Astrocyte (in vitro differentiated cells and primary cell): ENCODE measurements at regions not wholly inside any gene's neighbourhood (a gene's known extent, or its start where the extent isn't known, plus 50 kb on each side); places are given as distances from the start of the nearest gene placed in this dataset.

Experiments
- DNase-seq: peaks from one replicate; pipeline ENCODE4 v3.0.0-alpha.2; 2010; ENCODE audit warnings: low read depth
- FAIRE-seq: peaks from 2 replicates; lab custom pipeline; 2011; peaks lifted over from hg19 to GRCh38; lab: Jason Lieb, UNC
- H2AFZ ChIP-seq: 2 replicates; pipeline ENCODE4 v1.6.0; 2012; ENCODE audit warnings: low read depth, low read length, inconsistent platforms
- H3K27ac ChIP-seq: 2 replicates; pipeline ENCODE4 v1.5.1; 2011; ENCODE audit warnings: low read depth, low read length, inconsistent platforms
- H3K27me3 ChIP-seq: 2 replicates; pipeline ENCODE4 v1.6.0; 2011; ENCODE audit warnings: low read length, inconsistent platforms; ENCODE audit not compliant: insufficient read depth
- H3K36me3 ChIP-seq: 2 replicates; pipeline ENCODE4 v1.5.1; 2011; ENCODE audit warnings: low read length, inconsistent platforms; ENCODE audit not compliant: insufficient read depth
- H3K4me1 ChIP-seq: 2 replicates; pipeline ENCODE4 v1.5.1; 2011; ENCODE audit warnings: low read length, inconsistent platforms; ENCODE audit not compliant: insufficient read depth
- H3K4me2 ChIP-seq: 2 replicates; pipeline ENCODE4 v1.6.0; 2012; ENCODE audit warnings: low read length, inconsistent platforms
- H3K4me3 ChIP-seq: 2 replicates; pipeline ENCODE4 v1.5.1; 2011; ENCODE audit warnings: low read depth, mild to moderate bottlenecking, low read length, inconsistent platforms; ENCODE audit not compliant: insufficient read depth
- H3K79me2 ChIP-seq: 2 replicates; pipeline ENCODE4 v1.6.0; 2012; ENCODE audit warnings: mild to moderate bottlenecking, low read length, inconsistent platforms; ENCODE audit not compliant: insufficient read depth
- H3K9ac ChIP-seq: 2 replicates; pipeline ENCODE4 v1.6.0; 2012; ENCODE audit warnings: mild to moderate bottlenecking, low read length, inconsistent platforms
- H3K9me3 ChIP-seq: 2 replicates; pipeline ENCODE4 v1.5.1; 2012; ENCODE audit warnings: low read depth, mild to moderate bottlenecking, low read length, inconsistent platforms; ENCODE audit not compliant: insufficient read depth
- H4K20me1 ChIP-seq: 2 replicates; pipeline ENCODE4 v1.6.0; 2012; ENCODE audit warnings: low read length, inconsistent platforms; ENCODE audit not compliant: insufficient read depth
- H3K27ac Mint-ChIP-seq: one replicate; pipeline ENCODE4 v1.8.0; 2021; ENCODE audit warnings: mild to moderate bottlenecking, mixed read lengths; ENCODE audit not compliant: unreplicated experiment
- H3K27me3 Mint-ChIP-seq: one replicate; pipeline ENCODE4 v1.8.0; 2021; ENCODE audit warnings: low read depth, mixed read lengths; ENCODE audit not compliant: unreplicated experiment
- H3K36me3 Mint-ChIP-seq: one replicate; pipeline ENCODE4 v1.8.0; 2021; ENCODE audit warnings: low read depth, mixed read lengths; ENCODE audit not compliant: unreplicated experiment
- H3K4me1 Mint-ChIP-seq: one replicate; pipeline ENCODE4 v1.8.0; 2021; ENCODE audit warnings: low read depth, mixed read lengths; ENCODE audit not compliant: unreplicated experiment
- H3K4me3 Mint-ChIP-seq: one replicate; pipeline ENCODE4 v1.8.0; 2021; ENCODE audit warnings: mild to moderate bottlenecking, moderate library complexity, mixed read lengths; ENCODE audit not compliant: unreplicated experiment
- H3K9me3 Mint-ChIP-seq: one replicate; pipeline ENCODE4 v1.8.0; 2021; ENCODE audit warnings: mild to moderate bottlenecking, mixed read lengths; ENCODE audit not compliant: unreplicated experiment
- EZH2 ChIP-seq: IDR thresholded peaks from 2 replicates; pipeline ENCODE4 v1.6.1; 2012; ENCODE audit warnings: mild to moderate bottlenecking, low read length, inconsistent platforms; ENCODE audit not compliant: insufficient read depth
- TF ChIP-seq, protein P1 (sequence below): IDR thresholded peaks from 2 replicates; pipeline ENCODE4 v1.5.1; 2011; ENCODE audit warnings: low read depth, mild to moderate bottlenecking, inconsistent platforms, low read length, moderate library complexity; ENCODE audit not compliant: insufficient read depth

DNA sequence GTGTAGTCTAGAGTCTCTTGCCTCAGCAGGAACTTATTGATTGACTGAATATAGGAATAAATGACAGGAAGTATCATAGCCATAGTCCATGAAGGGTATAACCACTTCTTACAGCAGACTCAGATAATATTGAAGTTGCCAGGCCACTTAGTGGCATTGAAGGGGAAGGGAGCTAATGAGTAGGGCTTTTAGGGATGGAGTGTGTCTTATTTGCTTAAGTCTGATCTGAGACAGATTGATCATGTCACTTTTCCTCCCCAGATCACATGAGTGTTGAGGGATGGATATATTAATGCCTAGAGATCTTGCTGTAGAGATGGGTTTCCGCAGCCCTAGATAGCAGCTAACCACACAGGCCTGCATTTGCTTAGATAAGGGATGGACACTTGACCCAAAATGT, 62.2 kb upstream of the NBEA start:
- Histone ChIP-seq H3K4me1 (no peaks in the 10 kb centered on the region), H3K79me2 (no peaks in the 10 kb centered on the region), H3K27me3 (no peaks in the 10 kb centered on the region), H3K9ac (no peak overlapping the region), H3K9me3 (no peaks in the 10 kb centered on the region), H3K27ac (no peak overlapping the region), H2AFZ (no peak overlapping the region), H3K4me2 (no peak overlapping the region), H3K36me3 (no peaks in the 10 kb centered on the region), H3K4me3 (no peak overlapping the region), H4K20me1 (no peaks in the 10 kb centered on the region)
- H3K27ac Mint-ChIP-seq = no peak overlapping the region
- DNase-seq (no peak), FAIRE-seq (no peak)
- H3K27me3 Mint-ChIP-seq = no peaks in the 10 kb centered on the region
- no peaks in the 10 kb centered on the region for H3K4me1 Mint-ChIP-seq
- no peaks in the 10 kb centered on the region for H3K9me3 Mint-ChIP-seq
- no peaks in the 10 kb centered on the region for H3K36me3 Mint-ChIP-seq
- TF ChIP-seq, protein P1, sequence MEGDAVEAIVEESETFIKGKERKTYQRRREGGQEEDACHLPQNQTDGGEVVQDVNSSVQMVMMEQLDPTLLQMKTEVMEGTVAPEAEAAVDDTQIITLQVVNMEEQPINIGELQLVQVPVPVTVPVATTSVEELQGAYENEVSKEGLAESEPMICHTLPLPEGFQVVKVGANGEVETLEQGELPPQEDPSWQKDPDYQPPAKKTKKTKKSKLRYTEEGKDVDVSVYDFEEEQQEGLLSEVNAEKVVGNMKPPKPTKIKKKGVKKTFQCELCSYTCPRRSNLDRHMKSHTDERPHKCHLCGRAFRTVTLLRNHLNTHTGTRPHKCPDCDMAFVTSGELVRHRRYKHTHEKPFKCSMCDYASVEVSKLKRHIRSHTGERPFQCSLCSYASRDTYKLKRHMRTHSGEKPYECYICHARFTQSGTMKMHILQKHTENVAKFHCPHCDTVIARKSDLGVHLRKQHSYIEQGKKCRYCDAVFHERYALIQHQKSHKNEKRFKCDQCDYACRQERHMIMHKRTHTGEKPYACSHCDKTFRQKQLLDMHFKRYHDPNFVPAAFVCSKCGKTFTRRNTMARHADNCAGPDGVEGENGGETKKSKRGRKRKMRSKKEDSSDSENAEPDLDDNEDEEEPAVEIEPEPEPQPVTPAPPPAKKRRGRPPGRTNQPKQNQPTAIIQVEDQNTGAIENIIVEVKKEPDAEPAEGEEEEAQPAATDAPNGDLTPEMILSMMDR = no peak
- no peak for TF ChIP-seq EZH2
- H3K4me3 Mint-ChIP-seq = no peak overlapping the region

DNA sequence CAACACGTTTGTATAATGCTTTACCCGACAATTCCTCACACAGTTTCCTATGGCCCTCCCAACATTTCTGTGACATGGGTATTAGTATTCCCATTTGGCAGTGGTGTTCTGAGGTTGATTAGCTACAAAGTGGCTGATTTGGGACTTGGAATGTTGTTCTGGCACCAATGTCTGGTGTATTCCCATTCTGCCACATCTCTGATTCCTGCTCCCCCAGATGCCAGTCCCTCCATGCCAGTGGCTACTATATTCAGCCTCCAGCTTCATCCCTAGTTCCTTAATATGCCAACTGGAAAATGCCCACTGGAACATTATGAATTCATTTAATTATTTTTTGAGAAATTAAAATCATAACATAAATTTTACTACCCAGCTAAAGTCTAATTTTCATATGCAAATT, 60.6 kb upstream of the NBEA start:
- H3K9ac ChIP-seq = no peak overlapping the region
- TF ChIP-seq, protein P1 = no peak
- TF ChIP-seq EZH2 = no peak
- Mint-ChIP-seq H3K36me3 (no peaks in the 10 kb centered on the region), H3K9me3 (no peaks in the 10 kb centered on the region), H3K4me3 (no peak overlapping the region), H3K27ac (no peak overlapping the region), H3K4me1 (no peaks in the 10 kb centered on the region), H3K27me3 (no peaks in the 10 kb centered on the region)
- no peak overlapping the region for H3K4me3 ChIP-seq
- no peaks in the 10 kb centered on the region for H3K36me3 ChIP-seq
- DNase-seq (no peak), FAIRE-seq (no peak)
- no peaks in the 10 kb centered on the region for H3K79me2 ChIP-seq
- no peak overlapping the region for H3K4me2 ChIP-seq
- H3K9me3 ChIP-seq = no peaks in the 10 kb centered on the region
- H2AFZ ChIP-seq = no peak overlapping the region
- H3K27ac ChIP-seq = no peak overlapping the region
- H4K20me1 ChIP-seq = no peaks in the 10 kb centered on the region
- H3K27me3 ChIP-seq = no peaks in the 10 kb centered on the region
- no peaks in the 10 kb centered on the region for H3K4me1 ChIP-seq

DNA sequence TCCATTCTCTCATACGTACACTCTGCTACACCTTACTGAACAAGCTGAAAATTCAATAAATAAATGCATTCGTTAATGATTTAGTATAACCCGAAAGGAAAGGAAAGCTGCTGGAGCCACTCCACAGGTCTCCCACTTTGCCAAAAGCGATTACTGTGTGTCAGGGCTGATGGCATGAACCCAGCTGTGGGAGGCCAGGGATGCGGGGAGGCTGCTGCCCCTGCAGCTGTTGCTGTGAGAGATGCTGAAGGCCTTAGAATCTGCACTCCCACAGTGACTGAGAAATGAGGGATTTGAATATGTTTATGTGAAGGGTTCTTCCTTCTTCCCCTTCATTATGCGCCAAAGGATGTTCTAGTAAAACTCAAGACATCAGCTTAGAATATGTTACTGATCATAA, 58.7 kb upstream of the NBEA start:
- no peak overlapping the region for H3K9ac ChIP-seq
- Mint-ChIP-seq H3K4me3 (no peak overlapping the region), H3K27ac (no peak overlapping the region), H3K4me1 (peaks cover 1% of the 10 kb centered on the region), H3K36me3 (no peaks in the 10 kb centered on the region), H3K9me3 (no peaks in the 10 kb centered on the region), H3K27me3 (no peaks in the 10 kb centered on the region)
- no peak for DNase-seq
- no peak for TF ChIP-seq EZH2
- TF ChIP-seq, protein P1 = no peak
- no peak overlapping the region for H3K27ac ChIP-seq
- H3K4me3 ChIP-seq = no peak overlapping the region
- no peaks in the 10 kb centered on the region for H3K4me1 ChIP-seq
- no peaks in the 10 kb centered on the region for H3K27me3 ChIP-seq
- no peaks in the 10 kb centered on the region for H3K79me2 ChIP-seq
- H3K4me2 ChIP-seq = no peak overlapping the region
- no peak overlapping the region for H2AFZ ChIP-seq
- no peaks in the 10 kb centered on the region for H3K9me3 ChIP-seq
- no peaks in the 10 kb centered on the region for H3K36me3 ChIP-seq
- no peak for FAIRE-seq
- no peaks in the 10 kb centered on the region for H4K20me1 ChIP-seq
